GM10266 (cell line): ENCODE measurements at regions not wholly inside any gene's neighbourhood (a gene's known extent, or its start where the extent isn't known, plus 50 kb on each side); places are given as distances from the start of the nearest gene placed in this dataset.

Experiments
- DNase-seq: peaks from one replicate; pipeline ENCODE4 v3.0.0; 2012; ENCODE audit errors: extremely low spot score
- CTCF ChIP-seq: IDR thresholded peaks from 2 replicates; pipeline ENCODE4 v1.5.1; 2012; ENCODE audit warnings: mild to moderate bottlenecking, low read depth; ENCODE audit not compliant: control insufficient read depth, insufficient read depth; ENCODE audit errors: missing control alignments

GRCh38 chr14:98230411-98230810 is 1041.6 kb downstream of the BCL11B start:
- no peak for TF ChIP-seq CTCF
- DNase-seq: no peak

- DNase-seq: no peak
- no peak for TF ChIP-seq CTCF
These were observed 1040.8 kb downstream of the BCL11B start for GRCh38 chr14:98231210-98231609.

- no peak for DNase-seq
- no peak for TF ChIP-seq CTCF
These were observed 1038.3 kb downstream of the BCL11B start for GRCh38 chr14:98233656-98234055.

- DNase-seq: peak; percentile 17
- no peak for TF ChIP-seq CTCF
These were observed 1037.8 kb downstream of the BCL11B start for GRCh38 chr14:98234208-98234607.

- TF ChIP-seq CTCF: no peak
- no peak for DNase-seq
These were observed 1035.7 kb downstream of the BCL11B start for GRCh38 chr14:98236314-98236713.

- no peak for DNase-seq
- no peak for TF ChIP-seq CTCF
These were observed 1034.1 kb downstream of the BCL11B start for GRCh38 chr14:98237939-98238338.

- TF ChIP-seq CTCF: no peak
- no peak for DNase-seq
These were observed 1031.6 kb downstream of the BCL11B start for GRCh38 chr14:98240376-98240775.
